ENCODE measurements at regions not wholly inside any gene's neighbourhood (a gene's known extent, or its start where the extent isn't known, plus 50 kb on each side); places are given as distances from the start of the nearest gene placed in this dataset.

- Histone ChIP-seq H3K4me2 (ENCODE audit: low read length) (no peak overlapping the region), H3K27me3 (ENCODE audit: low read length) (no peaks in the 10 kb centered on the region), H3K36me3 (ENCODE audit: low read depth, low read length) (no peaks in the 10 kb centered on the region), H2AFZ (ENCODE audit: low read length) (no peak overlapping the region), H3K9ac (ENCODE audit: low read length) (no peak overlapping the region), H3K79me2 (ENCODE audit: low read length) (no peaks in the 10 kb centered on the region), H4K20me1 (ENCODE audit: low read length) (no peaks in the 10 kb centered on the region), H3K9me2 (replicated peaks; ENCODE audit: low read length) (no peaks in the 10 kb centered on the region), H3K4me1 (ENCODE audit: insufficient read depth, low read length) (peaks cover 12% of the 10 kb centered on the region), H3F3A (ENCODE audit: low read length, unreplicated experiment) (no peaks in the 10 kb centered on the region), H3K27ac (ENCODE audit: low read length) (no peak overlapping the region), H3K4me3 (ENCODE audit: low read length) (no peak overlapping the region), H3K9me3 (ENCODE audit: low read length) (no peaks in the 10 kb centered on the region)
- intact Hi-C loops (cut with micrococcal nuclease), result no loop called here
- ATAC-seq, result no peak
- no peak for DNase-seq
- no TSS peak for BruUV-seq (replicated peaks)
- ChIA-PET POLR2A (ENCODE audit: unreplicated experiment) (no interaction called here), CTCF (no interaction called here)
- TF ChIP-seq CTCF (conservative IDR thresholded peaks at IDR 0.05; ENCODE audit: low read depth, low read length), result no peak
- TF ChIP-seq EZH2phosphoT487 (IDR thresholded peaks at IDR 0.05; ENCODE audit: borderline replicate concordance, low read length), result no peak
- no peak for TF ChIP-seq EZH2 (IDR thresholded peaks at IDR 0.05; ENCODE audit: low read length, unreplicated experiment)
These were observed 109.2 kb upstream of the OGFRL1 start for GRCh38 chr6:71179249-71179885.

- Histone ChIP-seq H3F3A (ENCODE audit: low read length, unreplicated experiment) (no peaks in the 10 kb centered on the region), H3K79me2 (ENCODE audit: low read length) (no peaks in the 10 kb centered on the region), H2AFZ (ENCODE audit: low read length) (no peak overlapping the region), H3K9ac (ENCODE audit: low read length) (no peak overlapping the region), H3K9me3 (ENCODE audit: low read length) (no peaks in the 10 kb centered on the region), H3K4me2 (ENCODE audit: low read length) (peak overlapping the region; percentile 34; the same call in 1 of the 2 replicates), H3K4me1 (ENCODE audit: insufficient read depth, low read length) (peaks cover 12% of the 10 kb centered on the region), H3K27me3 (ENCODE audit: low read length) (no peaks in the 10 kb centered on the region), H3K36me3 (ENCODE audit: low read depth, low read length) (no peaks in the 10 kb centered on the region), H3K9me2 (replicated peaks; ENCODE audit: low read length) (no peaks in the 10 kb centered on the region), H3K27ac (ENCODE audit: low read length) (no peak overlapping the region), H3K4me3 (ENCODE audit: low read length) (no peak overlapping the region), H4K20me1 (ENCODE audit: low read length) (no peaks in the 10 kb centered on the region)
- POLR2A ChIA-PET (ENCODE audit: unreplicated experiment), result no interaction called here
- TF ChIP-seq CTCF (conservative IDR thresholded peaks at IDR 0.05; ENCODE audit: low read depth, low read length) (no peak), EZH2phosphoT487 (IDR thresholded peaks at IDR 0.05; ENCODE audit: borderline replicate concordance, low read length) (no peak), EZH2 (IDR thresholded peaks at IDR 0.05; ENCODE audit: low read length, unreplicated experiment) (no peak)
- no TSS peak for BruUV-seq (replicated peaks)
- ATAC-seq (peak; percentile 88), DNase-seq (peak; percentile 82)
- CTCF ChIA-PET, result no interaction called here
- intact Hi-C loops (cut with micrococcal nuclease), result no loop called here
These were observed 107.0 kb upstream of the OGFRL1 start for GRCh38 chr6:71181565-71181964.

GRCh38 chr6:71187141-71187540 lies 101.5 kb upstream of the OGFRL1 start:
- Histone ChIP-seq H3K79me2 (ENCODE audit: low read length) (no peaks in the 10 kb centered on the region), H4K20me1 (ENCODE audit: low read length) (no peaks in the 10 kb centered on the region), H3K36me3 (ENCODE audit: low read depth, low read length) (no peaks in the 10 kb centered on the region), H3K9me3 (ENCODE audit: low read length) (no peaks in the 10 kb centered on the region), H2AFZ (ENCODE audit: low read length) (no peak overlapping the region), H3K4me3 (ENCODE audit: low read length) (no peak overlapping the region), H3K27me3 (ENCODE audit: low read length) (no peaks in the 10 kb centered on the region), H3K27ac (ENCODE audit: low read length) (no peak overlapping the region), H3F3A (ENCODE audit: low read length, unreplicated experiment) (no peaks in the 10 kb centered on the region), H3K4me1 (ENCODE audit: insufficient read depth, low read length) (no peaks in the 10 kb centered on the region), H3K9me2 (replicated peaks; ENCODE audit: low read length) (no peaks in the 10 kb centered on the region), H3K4me2 (ENCODE audit: low read length) (no peak overlapping the region), H3K9ac (ENCODE audit: low read length) (no peak overlapping the region)
- no peak for DNase-seq
- intact Hi-C loops (cut with micrococcal nuclease), result no loop called here
- POLR2A ChIA-PET (ENCODE audit: unreplicated experiment), result no interaction called here
- BruUV-seq (replicated peaks), result no TSS peak
- ATAC-seq, result no peak
- CTCF ChIA-PET, result interaction anchor here (0.6 kb wide), 1 partner anchor 231 kb away, joined by 3 read pairs; no protein-coding TSS in a partner anchor
- TF ChIP-seq EZH2 (IDR thresholded peaks at IDR 0.05; ENCODE audit: low read length, unreplicated experiment), result no peak
